ENCODE measurements at regions not wholly inside any gene's neighbourhood (a gene's known extent, or its start where the extent isn't known, plus 50 kb on each side); places are given as distances from the start of the nearest gene placed in this dataset.

DNA sequence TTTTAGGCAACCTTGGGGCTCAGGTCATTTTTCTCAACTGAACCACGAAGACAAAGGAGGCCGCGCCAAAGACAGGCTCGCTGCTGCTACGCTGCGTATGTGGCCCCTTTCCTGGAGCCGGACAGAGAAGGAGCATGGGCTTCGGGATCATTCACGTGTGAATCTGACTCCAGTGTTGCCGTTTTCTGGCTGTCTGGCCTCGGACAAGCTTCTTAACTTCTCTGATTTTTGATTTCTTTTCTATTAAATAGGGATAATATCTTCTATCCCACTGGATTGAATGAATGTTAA, 50.8 kb upstream of the ZNF366 start:
- TF ChIP-seq, protein P1, sequence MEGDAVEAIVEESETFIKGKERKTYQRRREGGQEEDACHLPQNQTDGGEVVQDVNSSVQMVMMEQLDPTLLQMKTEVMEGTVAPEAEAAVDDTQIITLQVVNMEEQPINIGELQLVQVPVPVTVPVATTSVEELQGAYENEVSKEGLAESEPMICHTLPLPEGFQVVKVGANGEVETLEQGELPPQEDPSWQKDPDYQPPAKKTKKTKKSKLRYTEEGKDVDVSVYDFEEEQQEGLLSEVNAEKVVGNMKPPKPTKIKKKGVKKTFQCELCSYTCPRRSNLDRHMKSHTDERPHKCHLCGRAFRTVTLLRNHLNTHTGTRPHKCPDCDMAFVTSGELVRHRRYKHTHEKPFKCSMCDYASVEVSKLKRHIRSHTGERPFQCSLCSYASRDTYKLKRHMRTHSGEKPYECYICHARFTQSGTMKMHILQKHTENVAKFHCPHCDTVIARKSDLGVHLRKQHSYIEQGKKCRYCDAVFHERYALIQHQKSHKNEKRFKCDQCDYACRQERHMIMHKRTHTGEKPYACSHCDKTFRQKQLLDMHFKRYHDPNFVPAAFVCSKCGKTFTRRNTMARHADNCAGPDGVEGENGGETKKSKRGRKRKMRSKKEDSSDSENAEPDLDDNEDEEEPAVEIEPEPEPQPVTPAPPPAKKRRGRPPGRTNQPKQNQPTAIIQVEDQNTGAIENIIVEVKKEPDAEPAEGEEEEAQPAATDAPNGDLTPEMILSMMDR (conservative IDR thresholded peaks at IDR 0.05; ENCODE audit: low read depth, low read length), result no peak
- TF ChIP-seq EZH2 (IDR thresholded peaks at IDR 0.05; ENCODE audit: borderline replicate concordance, low read depth, low read length, poor library complexity, severe bottlenecking), result no peak
